ENCODE measurements at regions not wholly inside any gene's neighbourhood (a gene's known extent, or its start where the extent isn't known, plus 50 kb on each side); places are given as distances from the start of the nearest gene placed in this dataset.
"Not testable (repeated sequence)": the region's sequence is repeated elsewhere in the genome, so short reads cannot be mapped to it uniquely, and the experiment has no call there.

GRCh38 chr9:30970186-30970585 is 1414.3 kb upstream of the ACO1 start:
- DNase-seq = no peak

GRCh38 chr9:30970812-30971211 is 1413.6 kb upstream of the ACO1 start:
- DNase-seq = no peak

- DNase-seq = no peak
Observed at GRCh38 chr9:30972654-30973053, 1411.8 kb upstream of the ACO1 start.

- DNase-seq = no peak
Observed at GRCh38 chr9:30977965-30978364, 1406.5 kb upstream of the ACO1 start.

GRCh38 chr9:30982301-30982700 is 1402.1 kb upstream of the ACO1 start:
- DNase-seq = no peak

GRCh38 chr9:30995956-30996738 is 1388.3 kb upstream of the ACO1 start:
- no peak for DNase-seq

- DNase-seq = no peak
Observed at GRCh38 chr9:30996761-30997160, 1387.7 kb upstream of the ACO1 start.

GRCh38 chr9:30997291-30997690 is 1387.2 kb upstream of the ACO1 start:
- no peak for DNase-seq

GRCh38 chr9:31005086-31005665 is 1379.3 kb upstream of the ACO1 start:
- no peak for DNase-seq

- DNase-seq = no peak
Observed at GRCh38 chr9:31013371-31013770, 1371.1 kb upstream of the ACO1 start.

GRCh38 chr9:31023847-31024246 is 1360.6 kb upstream of the ACO1 start:
- no peak for DNase-seq

GRCh38 chr9:31027678-31028077 is 1356.8 kb upstream of the ACO1 start:
- DNase-seq = no peak

GRCh38 chr9:31028137-31028536 is 1356.3 kb upstream of the ACO1 start:
- DNase-seq = no peak

- DNase-seq = no peak
Observed at GRCh38 chr9:31030741-31031202, 1353.7 kb upstream of the ACO1 start.

GRCh38 chr9:31032206-31032605 is 1352.2 kb upstream of the ACO1 start:
- DNase-seq = no peak

GRCh38 chr9:31034311-31034710 is 1350.1 kb upstream of the ACO1 start:
- DNase-seq = peak; percentile 74

GRCh38 chr9:31040564-31040963 is 1343.9 kb upstream of the ACO1 start:
- no peak for DNase-seq

- DNase-seq = no peak
Observed at GRCh38 chr9:31045810-31046209, 1338.6 kb upstream of the ACO1 start.

- not testable (repeated sequence) for DNase-seq
Observed at GRCh38 chr9:31061592-31061991, 1322.9 kb upstream of the ACO1 start.

- DNase-seq = no peak
Observed at GRCh38 chr9:31065691-31066090, 1318.8 kb upstream of the ACO1 start.

- DNase-seq = no peak
Observed at GRCh38 chr9:31067418-31067817, 1317.0 kb upstream of the ACO1 start.

GRCh38 chr9:31071606-31072286 is 1312.7 kb upstream of the ACO1 start:
- DNase-seq = no peak

GRCh38 chr9:31078175-31078574 is 1306.3 kb upstream of the ACO1 start:
- DNase-seq = no peak

- DNase-seq = no peak
Observed at GRCh38 chr9:31084350-31084749, 1300.1 kb upstream of the ACO1 start.

All from NCI-H1105 (cell line).